Activated CD4-positive, alpha-beta T cell treated with anti-CD3 and anti-CD28 coated beads, Interleukin-2, amount 50 U/mL, for 24 hours (primary cell): ENCODE measurements at regions not wholly inside any gene's neighbourhood (a gene's known extent, or its start where the extent isn't known, plus 50 kb on each side); places are given as distances from the start of the nearest gene placed in this dataset.
"Not testable (repeated sequence)": the region's sequence is repeated elsewhere in the genome, so short reads cannot be mapped to it uniquely, and the experiment has no call there.

Experiments
- DNase-seq, 2 donors: peaks; one replicate each; pipeline ENCODE4 v3.0.0-alpha.2; 2020; ENCODE audit warnings: low read depth in 1 of 2, low spot score in 1 of 2

GRCh38 chr4:120209706-120210105, 143.1 kb upstream of the MAD2L1 start:
- DNase-seq: no peak

GRCh38 chr4:120207021-120207420, 140.4 kb upstream of the MAD2L1 start:
- DNase-seq: no peak

GRCh38 chr4:120202222-120202621, 135.6 kb upstream of the MAD2L1 start:
- no peak for DNase-seq

DNA sequence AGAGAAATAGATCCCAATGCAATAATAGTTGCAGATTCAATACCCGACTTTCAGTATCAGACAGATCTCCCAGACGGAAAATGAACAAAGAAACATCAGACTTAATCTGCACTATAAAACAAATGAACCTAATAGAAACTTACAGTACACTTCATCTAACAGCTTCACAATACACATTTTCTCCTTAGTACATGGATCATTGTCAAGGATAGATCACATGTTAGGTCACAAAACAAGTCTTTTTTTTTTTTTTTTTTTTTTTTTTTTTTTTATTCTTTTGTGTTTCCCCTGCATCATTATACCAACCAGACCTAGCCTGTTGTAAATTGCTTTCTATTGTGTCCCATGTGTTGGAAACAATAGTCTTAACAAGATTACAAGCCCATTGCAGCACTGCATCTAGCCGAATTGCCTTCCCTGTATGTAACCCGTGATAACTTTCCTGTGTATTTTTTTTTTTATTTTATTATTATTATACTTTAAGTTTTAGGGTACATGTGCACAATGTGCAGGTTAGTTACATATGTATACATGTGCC, 134.0 kb upstream of the MAD2L1 start:
- not testable (repeated sequence) for DNase-seq

DNA sequence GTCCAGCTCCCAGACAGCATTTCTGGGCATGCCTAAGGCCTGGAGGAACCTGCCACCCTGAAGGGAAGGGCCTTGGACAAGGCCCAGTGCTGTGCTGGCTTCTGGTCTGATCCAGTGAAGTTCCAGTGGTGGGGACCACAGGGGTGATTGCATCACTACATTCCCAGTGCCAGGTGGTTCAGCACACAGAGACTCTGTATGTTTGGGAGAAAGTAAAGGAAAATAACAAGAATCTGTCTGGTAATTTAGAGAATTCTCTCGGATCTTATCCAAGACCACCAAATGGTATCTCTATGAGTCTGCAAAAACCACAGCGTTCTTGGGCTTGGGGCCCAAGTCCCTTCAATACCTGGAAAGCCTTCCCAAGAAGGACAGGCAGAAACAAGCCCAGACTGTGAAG, 131.8 kb upstream of the MAD2L1 start:
- no peak for DNase-seq

- no peak for DNase-seq
These were observed 111.0 kb upstream of the MAD2L1 start for GRCh38 chr4:120177603-120178002.

- DNase-seq: no peak
These were observed 108.6 kb upstream of the MAD2L1 start for GRCh38 chr4:120175272-120175671.

DNA sequence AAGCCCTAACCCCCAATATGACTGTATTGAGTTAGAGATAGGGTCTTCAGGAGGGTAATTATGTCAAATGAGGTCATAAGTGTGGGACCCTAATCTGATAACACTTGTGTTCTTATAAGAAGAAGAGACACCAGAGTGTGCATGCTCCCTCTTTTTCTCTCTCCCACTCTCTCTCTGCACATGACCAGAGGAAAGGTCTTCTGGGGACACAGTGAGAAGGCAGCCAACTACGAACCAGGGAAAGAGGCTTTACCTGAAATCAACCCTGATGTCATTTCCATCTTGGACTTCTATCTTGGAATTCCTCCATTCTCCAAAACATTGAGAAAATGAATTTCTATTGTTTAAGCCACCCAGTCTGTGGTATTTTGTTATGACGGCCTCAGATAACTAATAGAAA, 97.2 kb upstream of the MAD2L1 start:
- no peak for DNase-seq

GRCh38 chr4:120158841-120159463, 92.3 kb upstream of the MAD2L1 start:
- DNase-seq: no peak

GRCh38 chr4:120158046-120158445, 91.4 kb upstream of the MAD2L1 start:
- DNase-seq: no peak

DNA sequence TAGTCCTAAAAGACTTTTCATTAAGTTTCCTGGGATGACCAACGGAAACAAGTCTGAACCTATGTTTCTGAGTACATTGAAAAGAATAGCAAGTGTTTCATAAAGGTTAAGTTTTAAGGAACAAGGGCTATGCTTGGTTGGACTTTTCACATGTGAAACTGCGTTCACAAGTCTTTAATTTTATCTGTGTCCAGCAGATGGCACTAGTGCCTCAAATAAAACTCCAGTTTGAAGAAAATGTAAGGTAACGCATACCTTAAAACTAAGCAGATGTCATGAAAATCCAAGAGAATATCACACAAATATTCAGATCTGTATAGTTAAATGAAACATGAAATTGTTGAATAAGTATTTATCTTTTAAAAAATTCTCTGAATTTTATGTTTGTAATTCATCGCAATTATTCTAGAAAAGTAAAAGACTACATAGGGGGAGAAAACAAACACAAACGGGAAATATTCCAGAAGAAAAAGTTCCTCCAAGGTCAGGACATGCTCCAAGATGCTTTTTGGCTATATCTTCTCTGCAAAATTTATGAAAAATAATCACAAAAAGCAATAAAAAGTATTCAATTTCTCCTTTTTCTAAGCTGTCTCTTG, 89.6 kb upstream of the MAD2L1 start:
- DNase-seq: peak in 1 of 2 donors; percentile 45

DNA sequence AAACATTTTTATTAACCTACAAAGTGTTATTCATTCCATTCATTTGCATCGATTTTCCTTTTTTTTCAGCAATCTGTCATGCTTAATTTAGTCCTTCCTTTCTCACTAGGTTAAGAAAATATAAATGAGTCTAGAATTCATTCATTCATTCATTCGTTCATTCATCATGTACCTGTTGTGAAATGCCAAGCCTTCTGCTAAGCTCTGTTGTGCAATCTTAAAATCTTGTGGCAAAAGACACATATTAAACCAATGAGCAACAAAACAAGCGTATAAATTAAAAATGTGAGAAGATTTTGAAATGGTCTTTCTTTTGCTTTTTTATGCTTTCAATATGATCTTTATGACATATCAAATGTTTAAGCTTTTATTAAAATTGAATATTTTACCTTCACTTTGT, 88.6 kb upstream of the MAD2L1 start:
- no peak for DNase-seq

DNA sequence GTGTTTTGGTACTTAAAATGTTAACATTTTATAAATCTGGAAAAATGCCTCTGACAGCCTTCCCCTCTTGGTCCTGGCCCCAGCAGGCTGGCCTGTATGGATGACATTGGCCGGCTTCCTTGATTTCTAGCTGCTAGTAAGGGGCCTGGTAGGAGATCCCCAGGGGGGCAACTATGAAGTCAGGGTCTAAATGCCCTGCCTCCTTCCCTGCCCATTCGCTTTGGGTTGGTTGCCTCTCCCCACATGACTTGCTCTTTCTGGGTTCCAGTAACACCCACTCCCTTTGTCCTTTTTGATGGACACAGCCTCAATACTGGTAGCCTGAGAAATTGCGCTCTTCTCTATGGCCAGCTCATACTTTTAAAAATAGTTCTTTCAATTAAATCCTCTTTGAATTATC, 78.0 kb upstream of the MAD2L1 start:
- DNase-seq: no peak

- no peak for DNase-seq
These were observed 77.4 kb upstream of the MAD2L1 start for GRCh38 chr4:120144041-120144440.

- no peak for DNase-seq
These were observed 72.7 kb upstream of the MAD2L1 start for GRCh38 chr4:120139392-120139791.

GRCh38 chr4:120132935-120133334, 66.3 kb upstream of the MAD2L1 start:
- DNase-seq: no peak

DNA sequence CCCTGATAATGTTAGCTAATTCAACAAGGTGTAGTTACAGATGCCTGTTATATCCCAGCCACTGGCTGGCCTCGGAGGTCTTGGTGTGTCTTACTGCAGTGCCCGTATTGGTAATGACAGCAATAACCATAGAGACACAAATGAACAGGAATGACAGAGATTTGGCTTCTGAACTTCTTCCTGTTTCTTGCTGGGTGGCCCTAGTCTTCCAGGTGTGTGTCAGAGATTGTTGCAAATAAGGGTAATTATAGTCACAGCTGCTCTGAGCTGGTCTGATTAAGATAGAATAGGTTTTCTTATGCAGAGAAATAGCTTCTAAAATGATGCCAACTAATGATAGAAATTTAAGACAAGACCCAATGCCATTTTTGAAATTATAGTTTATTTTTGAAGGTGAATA, 64.1 kb upstream of the MAD2L1 start:
- no peak for DNase-seq
